ENCODE measurements at regions not wholly inside any gene's neighbourhood (a gene's known extent, or its start where the extent isn't known, plus 50 kb on each side); places are given as distances from the start of the nearest gene placed in this dataset.

GRCh38 chr13:73578251-73578875 lies 519.6 kb downstream of the KLF5 start:
- TF ChIP-seq CTCF (tag by site-specific recombination; IDR thresholded peaks at IDR 0.05) (no peak), HOXC10 (CRISPR knock-in tag; IDR thresholded peaks at IDR 0.05) (no peak), ZNF211 (tag by site-specific recombination; IDR thresholded peaks at IDR 0.05; ENCODE audit: low read depth) (no peak), ZNF292 (tag by site-specific recombination; IDR thresholded peaks at IDR 0.05; ENCODE audit: borderline replicate concordance, low read depth) (no peak), ZNF362 (tag by site-specific recombination; IDR thresholded peaks at IDR 0.05) (no peak), ZNF274 (IDR thresholded peaks at IDR 0.05; ENCODE audit: low read length) (no peak), ZNF274 (tag by site-specific recombination; IDR thresholded peaks at IDR 0.05; ENCODE audit: borderline replicate concordance) (no peak), ZNF48 (tag by site-specific recombination; IDR thresholded peaks at IDR 0.05) (no peak), ZSCAN30 (tag by site-specific recombination; IDR thresholded peaks at IDR 0.05) (no peak)

Data from HEK293 (cell line).